ENCODE measurements at regions not wholly inside any gene's neighbourhood (a gene's known extent, or its start where the extent isn't known, plus 50 kb on each side); places are given as distances from the start of the nearest gene placed in this dataset.

GRCh38 chr3:102761766-102762165 lies 327.0 kb downstream of the ZPLD1 start:
- no peaks in the 10 kb centered on the region for H3K36me3 ChIP-seq (ENCODE audit: control insufficient read depth, insufficient read depth, low read length)
- TF ChIP-seq, protein P1, sequence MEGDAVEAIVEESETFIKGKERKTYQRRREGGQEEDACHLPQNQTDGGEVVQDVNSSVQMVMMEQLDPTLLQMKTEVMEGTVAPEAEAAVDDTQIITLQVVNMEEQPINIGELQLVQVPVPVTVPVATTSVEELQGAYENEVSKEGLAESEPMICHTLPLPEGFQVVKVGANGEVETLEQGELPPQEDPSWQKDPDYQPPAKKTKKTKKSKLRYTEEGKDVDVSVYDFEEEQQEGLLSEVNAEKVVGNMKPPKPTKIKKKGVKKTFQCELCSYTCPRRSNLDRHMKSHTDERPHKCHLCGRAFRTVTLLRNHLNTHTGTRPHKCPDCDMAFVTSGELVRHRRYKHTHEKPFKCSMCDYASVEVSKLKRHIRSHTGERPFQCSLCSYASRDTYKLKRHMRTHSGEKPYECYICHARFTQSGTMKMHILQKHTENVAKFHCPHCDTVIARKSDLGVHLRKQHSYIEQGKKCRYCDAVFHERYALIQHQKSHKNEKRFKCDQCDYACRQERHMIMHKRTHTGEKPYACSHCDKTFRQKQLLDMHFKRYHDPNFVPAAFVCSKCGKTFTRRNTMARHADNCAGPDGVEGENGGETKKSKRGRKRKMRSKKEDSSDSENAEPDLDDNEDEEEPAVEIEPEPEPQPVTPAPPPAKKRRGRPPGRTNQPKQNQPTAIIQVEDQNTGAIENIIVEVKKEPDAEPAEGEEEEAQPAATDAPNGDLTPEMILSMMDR (IDR thresholded peaks at IDR 0.05): no peak
- Mint-ChIP-seq H3K36me3 (no peaks in the 10 kb centered on the region), H3K4me3 (no peak overlapping the region), H3K9me3 (peaks cover 0 to 4% of the 10 kb centered on the region in 2 donors), H3K27ac (no peak overlapping the region), H3K4me1 (no peaks in the 10 kb centered on the region), H3K27me3 (ENCODE audit: low read depth in 2 of 2) (peaks cover 0 to 8% of the 10 kb centered on the region in 2 donors)
- H3K27me3 ChIP-seq (ENCODE audit: control insufficient read depth, insufficient read depth, low read length): no peaks in the 10 kb centered on the region
- H3K4me3 ChIP-seq (ENCODE audit: low read length): no peak overlapping the region
- intact Hi-C loops (cut with micrococcal nuclease): no loop called here
- 40% methylated on average over 1 of the region's 2 CpGs for WGBS (ENCODE audit: insufficient coverage)
- no peak for ATAC-seq
- no peaks in the 10 kb centered on the region for H3K4me1 ChIP-seq (ENCODE audit: control insufficient read depth, insufficient read depth, low read length)
- H3K9me3 ChIP-seq (ENCODE audit: control insufficient read depth, insufficient read depth, low read length): no peaks in the 10 kb centered on the region
- no peak overlapping the region for H3K27ac ChIP-seq (ENCODE audit: low read length)
- DNase-seq: no peak

DNA sequence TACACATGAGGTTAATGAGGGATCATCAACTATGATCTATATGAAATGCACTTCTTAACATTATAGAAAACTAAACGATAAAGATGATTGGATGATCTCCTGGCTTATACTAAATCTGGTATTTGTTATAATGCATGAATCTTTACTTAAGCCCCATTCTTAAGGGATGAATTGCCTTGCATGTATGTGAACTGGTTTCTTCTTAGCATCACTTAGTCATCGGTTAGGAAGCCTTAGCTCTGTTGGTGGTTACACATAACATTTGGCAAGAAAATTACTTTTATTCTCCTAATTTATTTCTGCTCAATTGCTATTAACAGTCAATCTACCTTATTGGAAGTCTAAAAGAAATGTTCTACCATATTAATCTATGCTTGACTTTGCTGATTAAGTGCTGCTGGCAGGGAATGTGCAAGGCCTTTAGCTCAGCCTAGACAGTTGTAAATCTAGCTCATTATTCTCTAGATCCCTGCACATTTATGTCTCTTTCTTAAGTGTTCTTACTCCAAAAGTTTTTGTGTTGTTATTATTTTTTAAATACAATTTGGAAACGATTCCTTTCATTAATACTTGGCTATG lies 356.0 kb downstream of the ZPLD1 start:
- Mint-ChIP-seq H3K27ac (no peak overlapping the region), H3K27me3 (ENCODE audit: low read depth in 2 of 2) (no peaks in the 10 kb centered on the region), H3K4me1 (no peaks in the 10 kb centered on the region), H3K36me3 (no peaks in the 10 kb centered on the region), H3K9me3 (no peaks in the 10 kb centered on the region), H3K4me3 (no peak overlapping the region)
- Histone ChIP-seq H3K27ac (ENCODE audit: low read length) (no peak overlapping the region), H3K4me1 (ENCODE audit: control insufficient read depth, insufficient read depth, low read length) (no peaks in the 10 kb centered on the region), H3K36me3 (ENCODE audit: control insufficient read depth, insufficient read depth, low read length) (no peaks in the 10 kb centered on the region), H3K27me3 (ENCODE audit: control insufficient read depth, insufficient read depth, low read length) (no peaks in the 10 kb centered on the region), H3K4me3 (ENCODE audit: low read length) (no peak overlapping the region), H3K9me3 (ENCODE audit: control insufficient read depth, insufficient read depth, low read length) (no peaks in the 10 kb centered on the region)
- intact Hi-C loops (cut with micrococcal nuclease): no loop called here
- TF ChIP-seq, protein P1 (IDR thresholded peaks at IDR 0.05): no peak
- no peak for DNase-seq
- ATAC-seq: no peak
- 100% methylated on average over 1 of the region's 3 CpGs for WGBS (ENCODE audit: insufficient coverage)

DNA sequence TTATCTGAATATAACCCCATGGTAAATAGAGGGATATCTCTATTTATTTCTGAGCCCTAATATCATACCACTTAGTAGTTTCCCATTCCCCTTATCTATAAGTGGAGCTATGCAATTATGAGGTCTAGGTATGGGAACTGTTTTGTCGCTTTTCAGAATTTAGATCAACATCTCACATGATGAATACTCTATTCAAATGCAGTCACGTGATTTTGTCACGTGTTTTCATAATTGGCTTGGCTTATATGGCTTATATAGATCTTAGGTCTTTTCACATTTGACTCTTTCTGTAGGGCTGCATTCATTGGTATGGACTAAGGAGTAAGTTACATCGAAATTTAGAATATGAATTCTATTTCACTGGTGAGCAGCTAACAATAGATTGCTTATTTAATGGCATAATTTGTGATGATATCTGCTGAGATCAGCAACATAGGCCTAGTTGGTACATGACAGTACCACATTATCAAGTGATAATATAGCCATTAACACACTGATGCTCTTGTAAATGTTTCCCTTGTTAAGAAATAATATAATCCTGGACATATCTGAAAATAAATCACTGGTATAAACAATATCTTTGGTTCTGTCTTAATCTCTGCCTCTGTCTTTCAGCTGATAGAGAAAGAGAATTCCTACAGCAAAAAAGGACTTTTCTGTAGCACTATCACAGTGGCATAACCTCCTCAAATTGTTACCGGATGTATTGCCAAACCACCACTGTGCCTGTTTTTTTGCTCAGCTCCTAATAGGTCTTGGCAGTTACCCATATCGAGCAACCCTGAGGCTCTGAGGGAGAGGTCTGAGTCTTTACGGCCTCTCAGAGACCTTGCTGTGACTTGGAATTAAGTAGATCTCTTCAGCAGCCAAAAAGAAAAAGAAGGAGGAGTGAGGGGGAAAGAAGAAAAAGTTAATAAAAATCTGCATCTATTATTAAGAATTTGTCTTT lies 357.1 kb downstream of the ZPLD1 start:
- H3K36me3 ChIP-seq (ENCODE audit: control insufficient read depth, insufficient read depth, low read length): no peaks in the 10 kb centered on the region
- no peaks in the 10 kb centered on the region for H3K27me3 ChIP-seq (ENCODE audit: control insufficient read depth, insufficient read depth, low read length)
- TF ChIP-seq, protein P1 (IDR thresholded peaks at IDR 0.05): no peak
- H3K4me1 ChIP-seq (ENCODE audit: control insufficient read depth, insufficient read depth, low read length): no peaks in the 10 kb centered on the region
- Mint-ChIP-seq H3K9me3 (no peaks in the 10 kb centered on the region), H3K27me3 (ENCODE audit: low read depth in 2 of 2) (no peaks in the 10 kb centered on the region), H3K36me3 (no peaks in the 10 kb centered on the region), H3K4me3 (no peak overlapping the region), H3K4me1 (no peaks in the 10 kb centered on the region), H3K27ac (no peak overlapping the region)
- intact Hi-C loops (cut with micrococcal nuclease): no loop called here
- ATAC-seq (no peak), DNase-seq (no peak)
- 62% methylated on average over 6 of the region's 7 CpGs for WGBS (ENCODE audit: insufficient coverage)
- H3K4me3 ChIP-seq (ENCODE audit: low read length): no peak overlapping the region
- no peak overlapping the region for H3K27ac ChIP-seq (ENCODE audit: low read length)
- H3K9me3 ChIP-seq (ENCODE audit: control insufficient read depth, insufficient read depth, low read length): no peaks in the 10 kb centered on the region
